Panc1 (cell line): ENCODE measurements at regions not wholly inside any gene's neighbourhood (a gene's known extent, or its start where the extent isn't known, plus 50 kb on each side); places are given as distances from the start of the nearest gene placed in this dataset.

Experiments used
- ATAC-seq: fragments of 200-7000 bp; cut with Tn5 transposase; 2 replicates; pipeline ENCODE4 v1.9.1; 2020; ENCODE audit warnings: mild to moderate bottlenecking, moderate library complexity
- BruUV-seq: library from RNA; stranded (reverse); fragments of 400-500 nt; replicated peaks from 2 replicates; lab custom pipeline; 2021; lab: Mats Ljungman, UMichigan
- CTCF ChIA-PET: fragments of 300-600 bp; sonication (Branson Sonifier 250); formaldehyde crosslinking; loops from one replicate; lab custom pipeline; 2022; ENCODE audit warnings: antibody characterized with exemption; lab: Charles Lee
- POLR2A ChIA-PET: fragments of 300-600 bp; sonication (Branson Sonifier 250); formaldehyde crosslinking; loops from one replicate; lab custom pipeline; 2022; ENCODE audit warnings: antibody characterized with exemption; lab: Charles Lee
- DNase-seq: peaks from one replicate; pipeline ENCODE4 v3.0.0-alpha.2; 2010; ENCODE audit warnings: low read depth, low spot score
- H3K27ac ChIP-seq: 2 replicates; pipeline ENCODE4 v1.5.1; 2011; ENCODE audit warnings: mild to moderate bottlenecking, low read length, inconsistent platforms
- H3K27me3 ChIP-seq: fragments of 200-500 bp; sonication (Bioruptor generic); 2 replicates; pipeline ENCODE4 v1.6.0; 2014; ENCODE audit warnings: low read length, inconsistent platforms; ENCODE audit not compliant: control insufficient read depth, insufficient read depth
- H3K36me3 ChIP-seq: fragments of 200-500 bp; sonication (Bioruptor generic); 2 replicates; pipeline ENCODE4 v1.5.1; 2014; ENCODE audit warnings: inconsistent platforms, mild to moderate bottlenecking, low read length, moderate library complexity; ENCODE audit not compliant: control insufficient read depth, insufficient read depth
- H3K4me1 ChIP-seq: 2 replicates; pipeline ENCODE4 v1.5.1; 2011; ENCODE audit warnings: inconsistent platforms, mild to moderate bottlenecking, low read length, moderate library complexity; ENCODE audit not compliant: control insufficient read depth, insufficient read depth
- H3K4me3 ChIP-seq, 2 experiments: 2 replicates each; pipeline ENCODE4 v1.5.1; 2011 to 2012; ENCODE audit warnings: low read depth in 2 of 2, low read length in 2 of 2, mild to moderate bottlenecking in 2 of 2, inconsistent platforms in 1 of 2, moderate library complexity in 1 of 2
- H3K9me3 ChIP-seq: fragments of 200-500 bp; sonication (Bioruptor generic); 2 replicates; pipeline ENCODE4 v1.5.1; 2014; ENCODE audit warnings: low read depth, mild to moderate bottlenecking, inconsistent platforms, low read length, moderate library complexity; ENCODE audit not compliant: control insufficient read depth, insufficient read depth
- CTCF ChIP-seq: fragments of 450-650 bp; IDR thresholded peaks from 2 replicates; pipeline ENCODE4 v1.5.1; 2017; ENCODE audit warnings: mild to moderate bottlenecking
- POLR2AphosphoS5 ChIP-seq: IDR thresholded peaks from 2 replicates; pipeline ENCODE4 v1.6.1; 2012; ENCODE audit warnings: mild to moderate bottlenecking, low read depth, low read length, moderate library complexity
- REST ChIP-seq, 2 experiments: IDR thresholded peaks; 2 replicates each; pipeline ENCODE4 v1.6.1; 2011 to 2012; ENCODE audit warnings: low read depth in 2 of 2, control low read depth in 1 of 2, low read length in 1 of 2, mild to moderate bottlenecking in 1 of 2, moderate library complexity in 1 of 2; ENCODE audit not compliant: insufficient read depth in 1 of 2
- SIN3A ChIP-seq: IDR thresholded peaks from 2 replicates; pipeline ENCODE4 v1.6.1; 2012; ENCODE audit warnings: low read depth, mild to moderate bottlenecking, low read length, moderate library complexity, borderline replicate concordance; ENCODE audit not compliant: insufficient read depth
- TCF7L2 ChIP-seq: IDR thresholded peaks from 2 replicates; pipeline ENCODE4 v1.6.1; 2011; ENCODE audit warnings: mild to moderate bottlenecking, low read depth, low read length, inconsistent platforms
- in situ Hi-C: cut with HindIII; loops from 2 replicates; pipeline ENCODE4 v1.10.0; 2016; ENCODE audit warnings: low sequenced_read_pairs, low pct_unique_long_range_greater_than_20kb
- intact Hi-C: fragments of 100-400 bp; cut with micrococcal nuclease; formaldehyde crosslinking; loops from one replicate; pipeline ENCODE4 v1.10.0; 2022; ENCODE audit not compliant: unreplicated experiment

- Histone ChIP-seq H3K27me3 (no peaks in the 10 kb centered on the region), H3K4me3 (no peak overlapping the region), H3K4me1 (peaks cover 12% of the 10 kb centered on the region), H3K9me3 (no peaks in the 10 kb centered on the region), H3K27ac (no peak overlapping the region), H3K36me3 (no peaks in the 10 kb centered on the region)
- CTCF ChIA-PET: no interaction called here
- POLR2A ChIA-PET: no interaction called here
- ATAC-seq (no peak), DNase-seq (no peak)
- intact Hi-C loops: no loop called here
- in situ Hi-C loops: no loop called here
- no TSS peak for BruUV-seq
- TF ChIP-seq TCF7L2 (no peak), SIN3A (no peak), CTCF (no peak), POLR2AphosphoS5 (no peak), REST (IDR thresholded peaks at IDR 0.05; ENCODE audit: insufficient read depth in 1 of 2, low read depth in 2 of 2, low read length in 1 of 2) (no peak)
Measured at GRCh38 chr11:70569618-70569890, 171.2 kb downstream of the CTTN start.

GRCh38 chr11:70569996-70570692 lies 171.8 kb downstream of the CTTN start:
- ATAC-seq: no peak
- Histone ChIP-seq H3K36me3 (no peaks in the 10 kb centered on the region), H3K27ac (no peak overlapping the region), H3K9me3 (no peaks in the 10 kb centered on the region), H3K4me3 (no peak overlapping the region), H3K4me1 (peaks cover 12% of the 10 kb centered on the region), H3K27me3 (no peaks in the 10 kb centered on the region)
- DNase-seq: no peak
- in situ Hi-C loops (no loop called here), intact Hi-C loops (no loop called here)
- ChIA-PET CTCF (no interaction called here), POLR2A (no interaction called here)
- TF ChIP-seq POLR2AphosphoS5 (no peak), REST (IDR thresholded peaks at IDR 0.05; ENCODE audit: insufficient read depth in 1 of 2, low read depth in 2 of 2, low read length in 1 of 2) (no peak), CTCF (no peak), SIN3A (no peak), TCF7L2 (no peak)
- BruUV-seq: no TSS peak
